Panc1 (cell line): ENCODE measurements at regions not wholly inside any gene's neighbourhood (a gene's known extent, or its start where the extent isn't known, plus 50 kb on each side); places are given as distances from the start of the nearest gene placed in this dataset.
"Not testable (repeated sequence)": the region's sequence is repeated elsewhere in the genome, so short reads cannot be mapped to it uniquely, and the experiment has no call there.

Source experiments
- ATAC-seq: fragments of 200-7000 bp; cut with Tn5 transposase; 2 replicates; pipeline ENCODE4 v1.9.1; 2020; ENCODE audit warnings: mild to moderate bottlenecking, moderate library complexity
- BruUV-seq: library from RNA; stranded (reverse); fragments of 400-500 nt; replicated peaks from 2 replicates; lab custom pipeline; 2021; lab: Mats Ljungman, UMichigan
- CTCF ChIA-PET: fragments of 300-600 bp; sonication (Branson Sonifier 250); formaldehyde crosslinking; loops from one replicate; lab custom pipeline; 2022; ENCODE audit warnings: antibody characterized with exemption; lab: Charles Lee
- POLR2A ChIA-PET: fragments of 300-600 bp; sonication (Branson Sonifier 250); formaldehyde crosslinking; loops from one replicate; lab custom pipeline; 2022; ENCODE audit warnings: antibody characterized with exemption; lab: Charles Lee
- DNase-seq: peaks from one replicate; pipeline ENCODE4 v3.0.0-alpha.2; 2010; ENCODE audit warnings: low read depth, low spot score
- H3K27ac ChIP-seq: 2 replicates; pipeline ENCODE4 v1.5.1; 2011; ENCODE audit warnings: mild to moderate bottlenecking, low read length, inconsistent platforms
- H3K27me3 ChIP-seq: fragments of 200-500 bp; sonication (Bioruptor generic); 2 replicates; pipeline ENCODE4 v1.6.0; 2014; ENCODE audit warnings: low read length, inconsistent platforms; ENCODE audit not compliant: control insufficient read depth, insufficient read depth
- H3K36me3 ChIP-seq: fragments of 200-500 bp; sonication (Bioruptor generic); 2 replicates; pipeline ENCODE4 v1.5.1; 2014; ENCODE audit warnings: inconsistent platforms, mild to moderate bottlenecking, low read length, moderate library complexity; ENCODE audit not compliant: control insufficient read depth, insufficient read depth
- H3K4me1 ChIP-seq: 2 replicates; pipeline ENCODE4 v1.5.1; 2011; ENCODE audit warnings: inconsistent platforms, mild to moderate bottlenecking, low read length, moderate library complexity; ENCODE audit not compliant: control insufficient read depth, insufficient read depth
- H3K4me3 ChIP-seq, 2 experiments: 2 replicates each; pipeline ENCODE4 v1.5.1; 2011 to 2012; ENCODE audit warnings: low read depth in 2 of 2, low read length in 2 of 2, mild to moderate bottlenecking in 2 of 2, inconsistent platforms in 1 of 2, moderate library complexity in 1 of 2
- H3K9me3 ChIP-seq: fragments of 200-500 bp; sonication (Bioruptor generic); 2 replicates; pipeline ENCODE4 v1.5.1; 2014; ENCODE audit warnings: low read depth, mild to moderate bottlenecking, inconsistent platforms, low read length, moderate library complexity; ENCODE audit not compliant: control insufficient read depth, insufficient read depth
- POLR2AphosphoS5 ChIP-seq: IDR thresholded peaks from 2 replicates; pipeline ENCODE4 v1.6.1; 2012; ENCODE audit warnings: mild to moderate bottlenecking, low read depth, low read length, moderate library complexity
- SIN3A ChIP-seq: IDR thresholded peaks from 2 replicates; pipeline ENCODE4 v1.6.1; 2012; ENCODE audit warnings: low read depth, mild to moderate bottlenecking, low read length, moderate library complexity, borderline replicate concordance; ENCODE audit not compliant: insufficient read depth
- TCF7L2 ChIP-seq: IDR thresholded peaks from 2 replicates; pipeline ENCODE4 v1.6.1; 2011; ENCODE audit warnings: mild to moderate bottlenecking, low read depth, low read length, inconsistent platforms
- in situ Hi-C: cut with HindIII; loops from 2 replicates; pipeline ENCODE4 v1.10.0; 2016; ENCODE audit warnings: low sequenced_read_pairs, low pct_unique_long_range_greater_than_20kb
- intact Hi-C: fragments of 100-400 bp; cut with micrococcal nuclease; formaldehyde crosslinking; loops from one replicate; pipeline ENCODE4 v1.10.0; 2022; ENCODE audit not compliant: unreplicated experiment
- TF ChIP-seq, protein P1 (sequence below), 2 experiments: IDR thresholded peaks; 2 replicates each; pipeline ENCODE4 v1.6.1; 2011 to 2012; ENCODE audit warnings: low read depth in 2 of 2, control low read depth in 1 of 2, low read length in 1 of 2, mild to moderate bottlenecking in 1 of 2, moderate library complexity in 1 of 2; ENCODE audit not compliant: insufficient read depth in 1 of 2
- TF ChIP-seq, protein P2 (sequence below): fragments of 450-650 bp; IDR thresholded peaks from 2 replicates; pipeline ENCODE4 v1.5.1; 2017; ENCODE audit warnings: mild to moderate bottlenecking

DNA sequence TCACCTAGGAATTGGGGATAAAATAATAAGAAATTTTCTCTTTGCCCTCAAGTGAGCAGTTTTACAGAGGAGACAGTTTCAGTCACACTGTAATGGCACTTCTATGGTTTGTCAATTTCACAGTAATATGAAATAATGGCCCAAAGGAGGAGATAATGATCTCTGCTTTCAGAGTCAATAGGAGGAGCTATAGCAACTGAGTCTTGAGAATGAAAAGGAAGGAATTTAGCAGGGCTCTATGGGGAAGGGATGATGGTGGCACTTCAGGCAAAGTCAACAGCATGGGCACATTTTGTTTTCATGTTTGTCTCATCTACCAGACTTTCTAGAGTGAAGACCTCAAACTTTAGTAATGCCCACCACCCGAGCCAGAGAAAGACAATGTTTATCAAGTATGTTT is 138.3 kb upstream of the HMGN3 start:
- no peaks in the 10 kb centered on the region for H3K36me3 ChIP-seq
- in situ Hi-C loops = no loop called here
- POLR2A ChIA-PET = no interaction called here
- ATAC-seq (no peak), DNase-seq (no peak)
- TF ChIP-seq POLR2AphosphoS5 = no peak
- TF ChIP-seq, protein P1, sequence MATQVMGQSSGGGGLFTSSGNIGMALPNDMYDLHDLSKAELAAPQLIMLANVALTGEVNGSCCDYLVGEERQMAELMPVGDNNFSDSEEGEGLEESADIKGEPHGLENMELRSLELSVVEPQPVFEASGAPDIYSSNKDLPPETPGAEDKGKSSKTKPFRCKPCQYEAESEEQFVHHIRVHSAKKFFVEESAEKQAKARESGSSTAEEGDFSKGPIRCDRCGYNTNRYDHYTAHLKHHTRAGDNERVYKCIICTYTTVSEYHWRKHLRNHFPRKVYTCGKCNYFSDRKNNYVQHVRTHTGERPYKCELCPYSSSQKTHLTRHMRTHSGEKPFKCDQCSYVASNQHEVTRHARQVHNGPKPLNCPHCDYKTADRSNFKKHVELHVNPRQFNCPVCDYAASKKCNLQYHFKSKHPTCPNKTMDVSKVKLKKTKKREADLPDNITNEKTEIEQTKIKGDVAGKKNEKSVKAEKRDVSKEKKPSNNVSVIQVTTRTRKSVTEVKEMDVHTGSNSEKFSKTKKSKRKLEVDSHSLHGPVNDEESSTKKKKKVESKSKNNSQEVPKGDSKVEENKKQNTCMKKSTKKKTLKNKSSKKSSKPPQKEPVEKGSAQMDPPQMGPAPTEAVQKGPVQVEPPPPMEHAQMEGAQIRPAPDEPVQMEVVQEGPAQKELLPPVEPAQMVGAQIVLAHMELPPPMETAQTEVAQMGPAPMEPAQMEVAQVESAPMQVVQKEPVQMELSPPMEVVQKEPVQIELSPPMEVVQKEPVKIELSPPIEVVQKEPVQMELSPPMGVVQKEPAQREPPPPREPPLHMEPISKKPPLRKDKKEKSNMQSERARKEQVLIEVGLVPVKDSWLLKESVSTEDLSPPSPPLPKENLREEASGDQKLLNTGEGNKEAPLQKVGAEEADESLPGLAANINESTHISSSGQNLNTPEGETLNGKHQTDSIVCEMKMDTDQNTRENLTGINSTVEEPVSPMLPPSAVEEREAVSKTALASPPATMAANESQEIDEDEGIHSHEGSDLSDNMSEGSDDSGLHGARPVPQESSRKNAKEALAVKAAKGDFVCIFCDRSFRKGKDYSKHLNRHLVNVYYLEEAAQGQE (IDR thresholded peaks at IDR 0.05; ENCODE audit: insufficient read depth in 1 of 2, low read depth in 2 of 2, low read length in 1 of 2) = no peak
- H3K4me3 ChIP-seq = no peak overlapping the region
- no peaks in the 10 kb centered on the region for H3K4me1 ChIP-seq
- no peaks in the 10 kb centered on the region; the same call in 1 of the 2 replicates for H3K27me3 ChIP-seq
- no peak overlapping the region for H3K27ac ChIP-seq
- no TSS peak for BruUV-seq
- CTCF ChIA-PET = no interaction called here
- no peaks in the 10 kb centered on the region for H3K9me3 ChIP-seq
- intact Hi-C loops = no loop called here

DNA sequence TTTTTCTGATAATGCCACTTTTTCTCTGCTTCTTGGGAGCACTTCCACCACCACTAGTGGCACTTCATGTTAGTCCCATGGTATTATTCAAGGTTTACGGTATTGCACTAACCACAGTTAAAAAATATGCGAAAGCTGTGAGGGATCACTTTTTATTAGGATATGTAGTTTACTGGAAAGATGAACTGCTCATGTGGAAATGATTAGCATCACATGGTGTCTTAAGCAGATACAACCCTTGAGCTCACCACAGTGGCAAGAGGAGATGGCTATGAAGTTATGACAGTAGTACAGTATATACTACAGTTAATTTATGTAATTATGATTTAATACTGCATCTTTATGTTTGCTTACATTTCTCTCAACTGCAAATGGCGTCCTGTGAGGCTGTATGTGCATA is 134.5 kb upstream of the HMGN3 start:
- intact Hi-C loops = no loop called here
- BruUV-seq = no TSS peak
- Histone ChIP-seq H3K36me3 (no peaks in the 10 kb centered on the region), H3K4me1 (no peaks in the 10 kb centered on the region), H3K9me3 (no peaks in the 10 kb centered on the region), H3K27ac (no peak overlapping the region), H3K4me3 (no peak overlapping the region), H3K27me3 (no peaks in the 10 kb centered on the region; the same call in 1 of the 2 replicates)
- in situ Hi-C loops = no loop called here
- DNase-seq (no peak), ATAC-seq (no peak)
- ChIA-PET CTCF (no interaction called here), POLR2A (no interaction called here)
- TF ChIP-seq, protein P1 (IDR thresholded peaks at IDR 0.05; ENCODE audit: insufficient read depth in 1 of 2, low read depth in 2 of 2, low read length in 1 of 2) = no peak
- TF ChIP-seq POLR2AphosphoS5 (no peak), TCF7L2 (no peak), SIN3A (no peak)
- TF ChIP-seq, protein P2, sequence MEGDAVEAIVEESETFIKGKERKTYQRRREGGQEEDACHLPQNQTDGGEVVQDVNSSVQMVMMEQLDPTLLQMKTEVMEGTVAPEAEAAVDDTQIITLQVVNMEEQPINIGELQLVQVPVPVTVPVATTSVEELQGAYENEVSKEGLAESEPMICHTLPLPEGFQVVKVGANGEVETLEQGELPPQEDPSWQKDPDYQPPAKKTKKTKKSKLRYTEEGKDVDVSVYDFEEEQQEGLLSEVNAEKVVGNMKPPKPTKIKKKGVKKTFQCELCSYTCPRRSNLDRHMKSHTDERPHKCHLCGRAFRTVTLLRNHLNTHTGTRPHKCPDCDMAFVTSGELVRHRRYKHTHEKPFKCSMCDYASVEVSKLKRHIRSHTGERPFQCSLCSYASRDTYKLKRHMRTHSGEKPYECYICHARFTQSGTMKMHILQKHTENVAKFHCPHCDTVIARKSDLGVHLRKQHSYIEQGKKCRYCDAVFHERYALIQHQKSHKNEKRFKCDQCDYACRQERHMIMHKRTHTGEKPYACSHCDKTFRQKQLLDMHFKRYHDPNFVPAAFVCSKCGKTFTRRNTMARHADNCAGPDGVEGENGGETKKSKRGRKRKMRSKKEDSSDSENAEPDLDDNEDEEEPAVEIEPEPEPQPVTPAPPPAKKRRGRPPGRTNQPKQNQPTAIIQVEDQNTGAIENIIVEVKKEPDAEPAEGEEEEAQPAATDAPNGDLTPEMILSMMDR = no peak

DNA sequence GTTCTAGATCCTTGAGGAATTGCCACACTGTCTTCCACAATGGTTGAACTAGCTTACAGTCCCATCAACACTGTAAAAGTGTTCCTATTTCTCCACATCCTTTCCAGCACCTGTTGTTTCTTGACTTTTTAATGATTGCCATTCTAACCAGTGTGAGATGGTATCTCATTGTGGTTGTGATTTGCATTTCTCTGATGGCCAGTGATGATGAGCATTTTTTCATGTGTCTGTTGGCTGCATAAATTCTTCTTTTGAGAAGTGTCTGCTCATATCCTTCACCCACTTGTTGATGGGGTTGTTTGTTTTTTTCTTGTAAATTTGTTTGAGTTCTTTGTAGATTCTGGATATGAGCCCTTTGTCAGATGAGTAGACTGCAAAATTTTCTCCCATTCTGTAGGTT is 129.0 kb upstream of the HMGN3 start:
- H3K36me3 ChIP-seq, DNase-seq, H3K9me3 ChIP-seq, H3K4me1 ChIP-seq, H3K27me3 ChIP-seq, BruUV-seq, H3K27ac ChIP-seq, in situ Hi-C loops, H3K4me3 ChIP-seq, CTCF ChIA-PET, ATAC-seq, intact Hi-C loops, POLR2A ChIA-PET: not testable (repeated sequence)

DNA sequence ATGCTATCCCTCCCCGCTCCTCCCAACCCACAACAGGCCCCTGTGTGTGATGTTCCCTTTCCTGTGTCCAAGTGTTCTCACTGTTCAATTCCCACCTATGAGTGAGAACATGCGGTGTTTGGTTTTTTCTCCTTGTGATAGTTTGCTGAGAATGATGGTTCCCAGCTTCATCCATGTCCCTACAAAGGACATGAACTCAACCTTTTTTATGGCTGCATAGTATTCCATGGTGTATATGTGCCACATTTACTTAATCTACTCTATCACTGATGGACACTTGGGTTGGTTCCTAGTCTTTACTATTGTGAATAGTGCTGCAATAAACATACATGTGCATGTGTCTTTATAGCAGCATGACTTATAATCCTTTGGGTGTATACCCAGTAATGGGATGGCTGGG is 126.6 kb upstream of the HMGN3 start:
- ATAC-seq, H3K27me3 ChIP-seq, CTCF ChIA-PET, H3K4me1 ChIP-seq, BruUV-seq, H3K27ac ChIP-seq, in situ Hi-C loops, POLR2A ChIA-PET, H3K4me3 ChIP-seq, H3K9me3 ChIP-seq, DNase-seq, H3K36me3 ChIP-seq, intact Hi-C loops: not testable (repeated sequence)
